Spleen (tissue), 7 donors: ENCODE measurements at regions not wholly inside any gene's neighbourhood (a gene's known extent, or its start where the extent isn't known, plus 50 kb on each side); places are given as distances from the start of the nearest gene placed in this dataset.

ENCODE experiments used
- POLR2A ChIP-seq, 3 donors: fragments of 450-650 bp; IDR thresholded peaks; one replicate each; pipeline ENCODE4 v1.5.1; 2017; ENCODE audit warnings: antibody characterized with exemption in 3 of 3, mild to moderate bottlenecking in 1 of 3
- TF ChIP-seq, protein P1 (sequence below), 11 experiments: fragments of 200-600 bp in 7 of 11; fragments of 450-650 bp in 4 of 11; sonication (generic) in 4 of 11; IDR thresholded peaks in 8 of 11; conservative IDR thresholded peaks in 3 of 11; 1 replicate in 7 of 11; 2 replicates in 4 of 11; pipeline versions ENCODE4 v1.4.0 to v1.8.0; 2016 to 2021; ENCODE audit warnings: antibody characterized with exemption in 11 of 11, inconsistent platforms in 4 of 11, mild to moderate bottlenecking in 1 of 11
- donor health status: DM: no; HTN: no; CAD: no; lungs with moderate emphysema.
- donor health status: DM: no; HTN: no; CAD: no.
- donor health status: DM: no; HTN: no; CAD: no.

DNA sequence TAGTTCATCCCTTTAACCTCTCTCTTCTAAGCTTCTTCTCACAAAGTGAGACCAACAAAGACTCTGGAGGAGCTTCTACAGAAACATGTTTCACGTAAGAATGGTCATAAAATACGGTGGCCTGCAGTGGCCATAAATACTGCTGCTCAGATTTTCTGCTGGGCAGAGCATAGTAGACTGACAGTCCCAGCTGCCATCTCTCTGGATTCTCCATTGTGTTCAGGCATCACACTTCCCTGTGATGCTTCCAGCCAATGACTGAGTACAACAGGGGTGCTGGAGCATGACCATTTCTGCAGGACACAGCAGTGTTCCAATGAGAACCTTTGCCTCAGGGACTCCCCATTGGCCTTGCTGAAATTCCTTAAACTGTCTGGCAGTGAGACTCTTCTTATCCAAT lies 392.6 kb downstream of the MMUT start:
- TF ChIP-seq, protein P1, sequence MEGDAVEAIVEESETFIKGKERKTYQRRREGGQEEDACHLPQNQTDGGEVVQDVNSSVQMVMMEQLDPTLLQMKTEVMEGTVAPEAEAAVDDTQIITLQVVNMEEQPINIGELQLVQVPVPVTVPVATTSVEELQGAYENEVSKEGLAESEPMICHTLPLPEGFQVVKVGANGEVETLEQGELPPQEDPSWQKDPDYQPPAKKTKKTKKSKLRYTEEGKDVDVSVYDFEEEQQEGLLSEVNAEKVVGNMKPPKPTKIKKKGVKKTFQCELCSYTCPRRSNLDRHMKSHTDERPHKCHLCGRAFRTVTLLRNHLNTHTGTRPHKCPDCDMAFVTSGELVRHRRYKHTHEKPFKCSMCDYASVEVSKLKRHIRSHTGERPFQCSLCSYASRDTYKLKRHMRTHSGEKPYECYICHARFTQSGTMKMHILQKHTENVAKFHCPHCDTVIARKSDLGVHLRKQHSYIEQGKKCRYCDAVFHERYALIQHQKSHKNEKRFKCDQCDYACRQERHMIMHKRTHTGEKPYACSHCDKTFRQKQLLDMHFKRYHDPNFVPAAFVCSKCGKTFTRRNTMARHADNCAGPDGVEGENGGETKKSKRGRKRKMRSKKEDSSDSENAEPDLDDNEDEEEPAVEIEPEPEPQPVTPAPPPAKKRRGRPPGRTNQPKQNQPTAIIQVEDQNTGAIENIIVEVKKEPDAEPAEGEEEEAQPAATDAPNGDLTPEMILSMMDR (IDR thresholded peaks at IDR 0.05 in 8 of 11, conservative IDR thresholded peaks at IDR 0.05 in 3 of 11) = no peak
- TF ChIP-seq POLR2A (IDR thresholded peaks at IDR 0.05) = no peak
